Panc1 (cell line): ENCODE measurements at regions not wholly inside any gene's neighbourhood (a gene's known extent, or its start where the extent isn't known, plus 50 kb on each side); places are given as distances from the start of the nearest gene placed in this dataset.
A peak's percentile ranks its signal among the peaks of the same experiment; 100 is the strongest.

Source experiments
- ATAC-seq: fragments of 200-7000 bp; cut with Tn5 transposase; 2 replicates; pipeline ENCODE4 v1.9.1; 2020; ENCODE audit warnings: mild to moderate bottlenecking, moderate library complexity
- BruUV-seq: library from RNA; stranded (reverse); fragments of 400-500 nt; replicated peaks from 2 replicates; lab custom pipeline; 2021; lab: Mats Ljungman, UMichigan
- CTCF ChIA-PET: fragments of 300-600 bp; sonication (Branson Sonifier 250); formaldehyde crosslinking; loops from one replicate; lab custom pipeline; 2022; ENCODE audit warnings: antibody characterized with exemption; lab: Charles Lee
- POLR2A ChIA-PET: fragments of 300-600 bp; sonication (Branson Sonifier 250); formaldehyde crosslinking; loops from one replicate; lab custom pipeline; 2022; ENCODE audit warnings: antibody characterized with exemption; lab: Charles Lee
- DNase-seq: peaks from one replicate; pipeline ENCODE4 v3.0.0-alpha.2; 2010; ENCODE audit warnings: low read depth, low spot score
- H3K27ac ChIP-seq: 2 replicates; pipeline ENCODE4 v1.5.1; 2011; ENCODE audit warnings: mild to moderate bottlenecking, low read length, inconsistent platforms
- H3K27me3 ChIP-seq: fragments of 200-500 bp; sonication (Bioruptor generic); 2 replicates; pipeline ENCODE4 v1.6.0; 2014; ENCODE audit warnings: low read length, inconsistent platforms; ENCODE audit not compliant: control insufficient read depth, insufficient read depth
- H3K36me3 ChIP-seq: fragments of 200-500 bp; sonication (Bioruptor generic); 2 replicates; pipeline ENCODE4 v1.5.1; 2014; ENCODE audit warnings: inconsistent platforms, mild to moderate bottlenecking, low read length, moderate library complexity; ENCODE audit not compliant: control insufficient read depth, insufficient read depth
- H3K4me1 ChIP-seq: 2 replicates; pipeline ENCODE4 v1.5.1; 2011; ENCODE audit warnings: inconsistent platforms, mild to moderate bottlenecking, low read length, moderate library complexity; ENCODE audit not compliant: control insufficient read depth, insufficient read depth
- H3K4me3 ChIP-seq, 2 experiments: 2 replicates each; pipeline ENCODE4 v1.5.1; 2011 to 2012; ENCODE audit warnings: low read depth in 2 of 2, low read length in 2 of 2, mild to moderate bottlenecking in 2 of 2, inconsistent platforms in 1 of 2, moderate library complexity in 1 of 2
- H3K9me3 ChIP-seq: fragments of 200-500 bp; sonication (Bioruptor generic); 2 replicates; pipeline ENCODE4 v1.5.1; 2014; ENCODE audit warnings: low read depth, mild to moderate bottlenecking, inconsistent platforms, low read length, moderate library complexity; ENCODE audit not compliant: control insufficient read depth, insufficient read depth
- CTCF ChIP-seq: fragments of 450-650 bp; IDR thresholded peaks from 2 replicates; pipeline ENCODE4 v1.5.1; 2017; ENCODE audit warnings: mild to moderate bottlenecking
- POLR2AphosphoS5 ChIP-seq: IDR thresholded peaks from 2 replicates; pipeline ENCODE4 v1.6.1; 2012; ENCODE audit warnings: mild to moderate bottlenecking, low read depth, low read length, moderate library complexity
- SIN3A ChIP-seq: IDR thresholded peaks from 2 replicates; pipeline ENCODE4 v1.6.1; 2012; ENCODE audit warnings: low read depth, mild to moderate bottlenecking, low read length, moderate library complexity, borderline replicate concordance; ENCODE audit not compliant: insufficient read depth
- TCF7L2 ChIP-seq: IDR thresholded peaks from 2 replicates; pipeline ENCODE4 v1.6.1; 2011; ENCODE audit warnings: mild to moderate bottlenecking, low read depth, low read length, inconsistent platforms
- in situ Hi-C: cut with HindIII; loops from 2 replicates; pipeline ENCODE4 v1.10.0; 2016; ENCODE audit warnings: low sequenced_read_pairs, low pct_unique_long_range_greater_than_20kb
- intact Hi-C: fragments of 100-400 bp; cut with micrococcal nuclease; formaldehyde crosslinking; loops from one replicate; pipeline ENCODE4 v1.10.0; 2022; ENCODE audit not compliant: unreplicated experiment
- TF ChIP-seq, protein P1 (sequence below), 2 experiments: IDR thresholded peaks; 2 replicates each; pipeline ENCODE4 v1.6.1; 2011 to 2012; ENCODE audit warnings: low read depth in 2 of 2, control low read depth in 1 of 2, low read length in 1 of 2, mild to moderate bottlenecking in 1 of 2, moderate library complexity in 1 of 2; ENCODE audit not compliant: insufficient read depth in 1 of 2

- Histone ChIP-seq H3K4me1 (peaks cover 32% of the 10 kb centered on the region), H3K36me3 (no peaks in the 10 kb centered on the region), H3K9me3 (no peaks in the 10 kb centered on the region), H3K27ac (peak overlapping the region; percentile 97), H3K27me3 (no peaks in the 10 kb centered on the region), H3K4me3 (no peak overlapping the region)
- no peak for ATAC-seq
- intact Hi-C loops = no loop called here
- in situ Hi-C loops = no loop called here
- CTCF ChIA-PET = no interaction called here
- POLR2A ChIA-PET = no interaction called here
- DNase-seq = no peak
- BruUV-seq = no TSS peak
- TF ChIP-seq TCF7L2 = no peak
- TF ChIP-seq, protein P1, sequence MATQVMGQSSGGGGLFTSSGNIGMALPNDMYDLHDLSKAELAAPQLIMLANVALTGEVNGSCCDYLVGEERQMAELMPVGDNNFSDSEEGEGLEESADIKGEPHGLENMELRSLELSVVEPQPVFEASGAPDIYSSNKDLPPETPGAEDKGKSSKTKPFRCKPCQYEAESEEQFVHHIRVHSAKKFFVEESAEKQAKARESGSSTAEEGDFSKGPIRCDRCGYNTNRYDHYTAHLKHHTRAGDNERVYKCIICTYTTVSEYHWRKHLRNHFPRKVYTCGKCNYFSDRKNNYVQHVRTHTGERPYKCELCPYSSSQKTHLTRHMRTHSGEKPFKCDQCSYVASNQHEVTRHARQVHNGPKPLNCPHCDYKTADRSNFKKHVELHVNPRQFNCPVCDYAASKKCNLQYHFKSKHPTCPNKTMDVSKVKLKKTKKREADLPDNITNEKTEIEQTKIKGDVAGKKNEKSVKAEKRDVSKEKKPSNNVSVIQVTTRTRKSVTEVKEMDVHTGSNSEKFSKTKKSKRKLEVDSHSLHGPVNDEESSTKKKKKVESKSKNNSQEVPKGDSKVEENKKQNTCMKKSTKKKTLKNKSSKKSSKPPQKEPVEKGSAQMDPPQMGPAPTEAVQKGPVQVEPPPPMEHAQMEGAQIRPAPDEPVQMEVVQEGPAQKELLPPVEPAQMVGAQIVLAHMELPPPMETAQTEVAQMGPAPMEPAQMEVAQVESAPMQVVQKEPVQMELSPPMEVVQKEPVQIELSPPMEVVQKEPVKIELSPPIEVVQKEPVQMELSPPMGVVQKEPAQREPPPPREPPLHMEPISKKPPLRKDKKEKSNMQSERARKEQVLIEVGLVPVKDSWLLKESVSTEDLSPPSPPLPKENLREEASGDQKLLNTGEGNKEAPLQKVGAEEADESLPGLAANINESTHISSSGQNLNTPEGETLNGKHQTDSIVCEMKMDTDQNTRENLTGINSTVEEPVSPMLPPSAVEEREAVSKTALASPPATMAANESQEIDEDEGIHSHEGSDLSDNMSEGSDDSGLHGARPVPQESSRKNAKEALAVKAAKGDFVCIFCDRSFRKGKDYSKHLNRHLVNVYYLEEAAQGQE (IDR thresholded peaks at IDR 0.05; ENCODE audit: insufficient read depth in 1 of 2, low read depth in 2 of 2, low read length in 1 of 2) = no peak
- no peak for TF ChIP-seq SIN3A
- TF ChIP-seq CTCF = no peak
- TF ChIP-seq POLR2AphosphoS5 = no peak
Observed at GRCh38 chr6:40954446-40955177, 84.4 kb downstream of the UNC5CL start.

GRCh38 chr6:40953486-40953885 is 85.5 kb downstream of the UNC5CL start:
- H3K4me3 ChIP-seq = no peak overlapping the region
- ATAC-seq (no peak), DNase-seq (no peak)
- peaks cover 32% of the 10 kb centered on the region for H3K4me1 ChIP-seq
- no TSS peak for BruUV-seq
- TF ChIP-seq TCF7L2 (no peak), CTCF (no peak), SIN3A (no peak), POLR2AphosphoS5 (no peak)
- TF ChIP-seq, protein P1 (IDR thresholded peaks at IDR 0.05; ENCODE audit: insufficient read depth in 1 of 2, low read depth in 2 of 2, low read length in 1 of 2) = no peak
- in situ Hi-C loops (no loop called here), intact Hi-C loops (no loop called here)
- H3K36me3 ChIP-seq = no peaks in the 10 kb centered on the region
- H3K27me3 ChIP-seq = no peaks in the 10 kb centered on the region
- CTCF ChIA-PET = no interaction called here
- peak overlapping the region; percentile 97 for H3K27ac ChIP-seq
- no peaks in the 10 kb centered on the region for H3K9me3 ChIP-seq
- POLR2A ChIA-PET = no interaction called here
